DND-41 (cell line): ENCODE measurements at regions not wholly inside any gene's neighbourhood (a gene's known extent, or its start where the extent isn't known, plus 50 kb on each side); places are given as distances from the start of the nearest gene placed in this dataset.

ENCODE experiments used
- CTCF ChIP-seq: IDR thresholded peaks from 2 replicates; pipeline ENCODE4 v1.5.1; 2012; ENCODE audit warnings: borderline replicate concordance, low read length, moderate library complexity, mild to moderate bottlenecking; ENCODE audit not compliant: poor library complexity, severe bottlenecking; ENCODE audit errors: extremely low read depth
- EZH2 ChIP-seq: IDR thresholded peaks from 3 replicates; pipeline ENCODE4 v1.6.1; 2012; ENCODE audit warnings: borderline replicate concordance, low read depth, mild to moderate bottlenecking, moderate library complexity, low read length, inconsistent platforms; ENCODE audit not compliant: severe bottlenecking

- TF ChIP-seq CTCF: no peak
- no peak for TF ChIP-seq EZH2
Measured at GRCh38 chr20:61047515-61047914, 204.5 kb upstream of the CDH4 start.
